ENCODE measurements at regions not wholly inside any gene's neighbourhood (a gene's known extent, or its start where the extent isn't known, plus 50 kb on each side); places are given as distances from the start of the nearest gene placed in this dataset.

- Mint-ChIP-seq H3K4me3 (ENCODE audit: low read depth) (no peak overlapping the region), H3K4me1 (ENCODE audit: low read depth) (peaks cover 7% of the 10 kb centered on the region), H3K9me3 (ENCODE audit: low read depth) (no peaks in the 10 kb centered on the region), H3K36me3 (ENCODE audit: insufficient read depth) (no peaks in the 10 kb centered on the region), H3K27me3 (peaks cover 25% of the 10 kb centered on the region), H3K27ac (no peak overlapping the region)
- TF ChIP-seq CTCF (IDR thresholded peaks at IDR 0.05; ENCODE audit: unreplicated experiment): no peak
- no peak for DNase-seq (ENCODE audit: low spot score, unreplicated experiment)
These were observed 148.2 kb downstream of the NECTIN1 start for GRCh38 chr11:119580751-119581150.

- Mint-ChIP-seq H3K27ac (no peak overlapping the region), H3K4me1 (ENCODE audit: low read depth) (peaks cover 5% of the 10 kb centered on the region), H3K36me3 (ENCODE audit: insufficient read depth) (no peaks in the 10 kb centered on the region), H3K9me3 (ENCODE audit: low read depth) (no peaks in the 10 kb centered on the region), H3K4me3 (ENCODE audit: low read depth) (no peak overlapping the region), H3K27me3 (peaks cover 24% of the 10 kb centered on the region)
- no peak for DNase-seq (ENCODE audit: low spot score, unreplicated experiment)
- no peak for TF ChIP-seq CTCF (IDR thresholded peaks at IDR 0.05; ENCODE audit: unreplicated experiment)
These were observed 148.9 kb downstream of the NECTIN1 start for GRCh38 chr11:119580081-119580480.

- H3K4me3 Mint-ChIP-seq (ENCODE audit: low read depth): no peak overlapping the region
- H3K9me3 Mint-ChIP-seq (ENCODE audit: low read depth): no peaks in the 10 kb centered on the region
These were observed 150.3 kb downstream of the NECTIN1 start for GRCh38 chr11:119578521-119579191.

GRCh38 chr11:119573858-119574257 lies 150.9 kb upstream of the THY1 start:
- Mint-ChIP-seq H3K9me3 (ENCODE audit: low read depth) (no peaks in the 10 kb centered on the region), H3K36me3 (ENCODE audit: insufficient read depth) (no peaks in the 10 kb centered on the region), H3K27me3 (peaks cover 13% of the 10 kb centered on the region), H3K27ac (no peak overlapping the region), H3K4me3 (ENCODE audit: low read depth) (no peak overlapping the region), H3K4me1 (ENCODE audit: low read depth) (no peaks in the 10 kb centered on the region)
- TF ChIP-seq CTCF (IDR thresholded peaks at IDR 0.05; ENCODE audit: unreplicated experiment): no peak
- no peak for DNase-seq (ENCODE audit: low spot score, unreplicated experiment)

More at GRCh38 chr11:119578521-119579191, 150.3 kb downstream of the NECTIN1 start:
- H3K4me1 Mint-ChIP-seq (ENCODE audit: low read depth): no peaks in the 10 kb centered on the region
- no peak for DNase-seq (ENCODE audit: low spot score, unreplicated experiment)
- H3K27ac Mint-ChIP-seq: no peak overlapping the region
- TF ChIP-seq CTCF (IDR thresholded peaks at IDR 0.05; ENCODE audit: unreplicated experiment): no peak
- no peaks in the 10 kb centered on the region for H3K36me3 Mint-ChIP-seq (ENCODE audit: insufficient read depth)
- peaks cover 26% of the 10 kb centered on the region for H3K27me3 Mint-ChIP-seq

GRCh38 chr11:119572481-119573424 lies 149.8 kb upstream of the THY1 start:
- Mint-ChIP-seq H3K9me3 (ENCODE audit: low read depth) (no peaks in the 10 kb centered on the region), H3K27me3 (peaks cover 13% of the 10 kb centered on the region), H3K4me3 (ENCODE audit: low read depth) (no peak overlapping the region), H3K36me3 (ENCODE audit: insufficient read depth) (no peaks in the 10 kb centered on the region), H3K4me1 (ENCODE audit: low read depth) (no peaks in the 10 kb centered on the region), H3K27ac (no peak overlapping the region)
- no peak for DNase-seq (ENCODE audit: low spot score, unreplicated experiment)
- peak; percentile 29 for TF ChIP-seq CTCF (IDR thresholded peaks at IDR 0.05; ENCODE audit: unreplicated experiment)

Measured in progenitor cell of endocrine pancreas (in vitro differentiated cells).